NCI-H1436 (cell line): ENCODE measurements at regions not wholly inside any gene's neighbourhood (a gene's known extent, or its start where the extent isn't known, plus 50 kb on each side); places are given as distances from the start of the nearest gene placed in this dataset.

Experiments
- DNase-seq: peaks from one replicate; lab custom pipeline; 2025; lab: John Stamatoyannopoulos, UW

DNA sequence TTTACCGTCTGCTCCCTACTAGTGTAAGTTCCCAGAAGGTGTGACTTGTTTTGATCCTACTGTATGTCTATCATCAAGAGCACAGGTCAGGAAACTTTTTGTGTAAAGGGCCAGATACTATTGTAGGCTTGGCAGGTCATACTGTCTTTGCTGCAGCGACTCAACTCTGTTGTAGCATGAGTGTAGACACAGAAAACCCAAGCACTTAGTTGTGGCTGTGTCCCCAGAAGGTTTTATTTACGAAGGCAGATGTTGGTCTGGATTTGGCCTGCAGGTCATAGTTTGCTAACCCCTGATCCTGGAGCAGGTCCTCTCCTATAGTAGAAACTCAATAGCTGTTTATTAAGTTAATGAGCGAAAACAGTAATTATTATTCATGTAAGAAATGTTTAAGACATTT, 365.9 kb upstream of the B3GALT2 start:
- DNase-seq = no peak

DNA sequence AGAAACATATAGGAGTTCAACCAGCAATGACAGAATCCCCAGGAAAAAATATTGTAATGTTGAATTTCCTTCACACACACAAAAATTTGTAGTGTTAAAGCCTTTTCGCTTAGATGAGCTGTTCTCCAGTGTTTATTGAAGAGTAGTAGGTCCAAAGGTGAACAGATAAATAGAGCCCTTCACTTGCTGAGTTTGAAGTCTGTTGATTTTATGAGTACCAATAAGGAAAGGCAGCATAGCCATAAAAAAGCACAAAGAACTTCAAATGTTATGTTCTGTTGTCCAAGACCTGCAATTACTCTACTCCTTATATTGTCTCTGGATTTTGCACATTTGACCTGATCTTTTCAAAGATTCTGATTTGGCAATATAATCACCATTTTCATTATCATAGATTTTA, 362.7 kb upstream of the B3GALT2 start:
- no peak for DNase-seq

DNA sequence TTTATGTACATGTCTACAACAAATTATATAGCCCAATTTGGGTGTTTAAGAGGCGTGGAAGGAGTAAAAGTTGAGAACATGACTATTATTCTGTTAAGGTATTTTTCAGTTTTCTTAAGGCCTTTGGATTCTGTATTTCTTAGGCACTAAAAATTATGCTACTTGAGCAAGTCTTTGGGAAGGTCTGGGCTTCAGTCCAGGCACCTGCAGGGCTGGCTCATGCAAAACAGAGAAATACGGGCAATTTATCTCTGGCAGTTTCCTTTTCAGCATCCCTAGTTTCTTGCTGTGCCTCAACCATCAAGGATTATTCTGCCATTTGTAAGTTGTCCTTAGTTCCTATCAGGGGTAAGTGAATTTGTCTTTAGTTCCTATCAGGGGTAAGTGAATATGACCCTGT, 358.8 kb upstream of the B3GALT2 start:
- DNase-seq = no peak

DNA sequence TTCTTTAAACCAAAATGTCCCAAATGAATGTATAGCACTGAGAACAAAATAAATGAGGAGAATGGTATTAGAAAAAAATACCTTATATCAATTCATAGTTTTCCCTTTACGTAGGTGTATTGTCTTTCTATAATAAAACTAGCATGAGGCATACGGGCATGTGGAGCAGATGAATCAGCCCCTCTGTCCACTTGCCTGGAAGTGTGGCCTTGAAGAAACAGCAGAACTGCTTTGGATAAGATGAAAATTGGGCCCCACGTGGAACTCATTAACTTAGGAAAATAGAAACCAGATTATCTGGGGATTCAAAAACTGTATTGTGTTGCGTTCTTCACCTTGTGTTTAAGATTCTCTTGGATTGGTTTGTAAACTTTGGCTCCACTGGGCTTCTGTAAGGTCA, 356.8 kb upstream of the B3GALT2 start:
- no peak for DNase-seq

DNA sequence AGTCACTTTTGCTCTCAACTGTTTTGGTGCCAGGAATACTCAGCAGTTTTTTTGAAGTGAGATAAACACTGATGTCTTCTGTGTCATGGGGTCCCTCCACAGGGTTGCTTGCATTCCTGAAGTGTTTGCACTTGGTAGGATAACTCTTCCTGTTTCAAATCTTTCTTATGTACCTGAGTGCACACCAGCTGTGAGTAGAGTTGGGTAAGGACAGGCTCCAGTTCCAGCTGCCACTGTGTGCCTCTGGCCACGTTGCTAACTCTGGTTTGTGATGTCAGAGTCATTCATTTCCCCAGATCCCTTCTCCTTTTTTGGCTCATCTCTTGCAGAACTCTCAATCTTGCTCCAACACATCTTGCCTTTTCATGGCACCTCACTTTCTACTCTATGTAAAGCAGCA, 356.3 kb upstream of the B3GALT2 start:
- no peak for DNase-seq

DNA sequence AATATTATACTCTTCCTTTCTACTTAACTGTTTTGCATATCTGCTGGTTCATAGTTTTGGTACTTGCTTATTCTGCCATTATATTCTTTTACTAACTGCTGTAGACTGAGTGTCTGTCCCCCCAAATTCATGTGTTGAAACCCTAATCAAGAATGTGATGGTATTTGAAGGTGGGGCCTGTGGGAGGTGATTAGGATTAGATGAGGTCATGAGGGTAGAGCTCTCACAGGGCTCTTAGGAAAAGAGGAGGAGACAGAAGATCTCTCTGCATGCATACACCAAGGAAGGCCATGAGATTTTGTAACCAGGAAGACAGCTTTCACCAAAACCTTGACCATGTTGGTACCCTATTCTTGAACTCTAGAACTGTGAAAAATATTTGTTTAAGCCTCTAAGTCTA, 354.1 kb upstream of the B3GALT2 start:
- DNase-seq = no peak

DNA sequence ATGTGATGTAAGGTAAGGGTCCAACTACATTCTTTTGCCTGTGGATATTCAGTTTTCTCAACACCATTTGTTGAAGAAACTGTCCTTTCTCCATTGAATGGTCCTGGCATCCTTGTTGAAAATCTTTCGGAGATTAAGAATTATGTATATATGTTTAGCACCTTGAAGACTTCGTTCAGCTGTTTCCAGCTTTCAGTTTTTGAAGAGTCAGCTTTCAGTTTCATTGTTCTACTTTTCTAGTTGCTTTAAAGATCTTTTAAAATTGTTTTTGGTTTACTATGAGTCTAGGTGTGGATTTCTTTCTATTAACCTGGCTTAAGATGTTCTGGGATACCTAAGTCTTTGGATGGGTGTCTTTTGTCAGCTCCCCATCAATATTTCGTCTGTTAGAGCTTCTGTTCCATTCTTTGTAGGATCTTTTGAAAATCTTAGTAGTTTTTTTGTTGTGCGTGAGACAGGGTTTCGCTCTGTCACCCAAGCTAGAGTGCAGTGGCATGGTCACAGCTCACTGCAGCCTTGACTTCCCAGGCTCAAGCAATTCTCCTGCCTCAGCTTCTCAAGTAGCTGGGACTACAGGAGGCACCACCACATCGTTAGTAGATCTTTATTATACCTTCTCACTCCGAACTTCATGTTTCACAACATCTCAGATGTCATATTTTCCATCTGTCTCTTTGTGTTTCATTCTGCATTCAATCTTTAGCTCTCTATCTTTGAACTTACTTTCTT, 353.5 kb upstream of the B3GALT2 start:
- no peak for DNase-seq

DNA sequence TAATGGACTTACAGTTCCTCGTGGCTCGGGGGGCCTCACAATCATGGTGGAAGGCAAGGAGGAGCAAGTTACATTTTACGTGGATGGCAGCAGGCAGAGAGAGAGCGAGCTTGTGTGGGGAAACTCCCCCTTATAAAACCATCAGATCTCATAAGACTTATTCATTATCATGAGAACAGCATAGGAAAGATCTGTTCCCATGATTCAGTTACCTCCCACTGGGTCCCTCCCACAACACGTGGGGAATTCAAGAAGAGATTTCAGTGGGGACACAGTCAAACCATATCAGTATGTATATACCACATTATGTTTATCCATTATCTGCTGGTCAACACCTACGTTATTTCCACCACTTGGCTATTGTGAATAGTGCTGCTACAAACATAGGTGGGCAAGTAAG, 352.3 kb upstream of the B3GALT2 start:
- no peak for DNase-seq

DNA sequence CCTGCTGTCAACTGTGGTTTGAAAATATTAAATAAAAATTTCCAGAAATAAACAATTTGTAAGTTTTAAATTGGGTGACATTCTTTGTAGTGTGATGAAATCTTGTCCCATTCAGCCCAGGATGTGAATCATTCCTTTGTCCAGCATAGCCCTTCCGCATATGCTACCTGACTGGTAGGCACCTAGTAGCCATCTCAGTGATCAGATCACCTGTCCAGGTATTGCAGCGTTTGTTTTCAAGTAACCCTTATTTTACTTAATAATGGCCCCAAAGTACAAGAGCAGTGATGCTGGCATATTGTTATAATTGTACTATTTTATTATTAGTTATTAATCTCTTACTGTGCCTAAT, 351.6 kb upstream of the B3GALT2 start:
- DNase-seq = no peak

DNA sequence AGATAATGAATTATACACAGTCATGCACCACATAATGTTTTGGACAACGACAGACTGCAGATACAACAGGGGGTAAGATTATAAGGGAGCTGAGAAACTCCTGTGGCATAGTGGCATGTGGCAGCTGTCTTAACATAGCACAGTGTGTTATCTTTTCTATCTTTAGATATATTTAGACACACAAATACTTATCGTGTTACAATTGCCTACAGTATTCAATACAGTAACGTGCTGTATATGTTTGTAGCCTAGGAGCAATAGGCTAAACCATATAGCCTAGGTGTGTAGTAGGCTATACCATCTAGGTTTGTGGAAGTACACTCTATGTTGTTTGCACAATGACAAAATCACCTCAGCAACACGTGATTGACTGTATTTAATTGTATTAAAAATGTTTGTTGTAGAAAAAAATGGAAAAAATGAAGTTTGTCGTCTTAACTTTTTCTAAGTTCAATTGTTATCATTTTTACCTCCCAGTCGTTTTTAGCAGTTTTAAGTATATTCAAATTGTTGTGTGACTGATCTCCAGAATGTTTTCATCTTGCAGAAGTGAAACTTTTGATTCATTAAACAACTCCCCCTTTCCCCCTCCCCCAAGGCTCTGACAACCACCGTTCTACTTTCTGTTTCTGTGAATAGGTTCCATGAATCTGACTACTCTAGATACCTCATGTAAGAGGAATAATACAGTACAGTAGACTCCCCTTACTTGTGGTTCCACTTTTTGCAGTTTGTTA, 351.0 kb upstream of the B3GALT2 start:
- no peak for DNase-seq

DNA sequence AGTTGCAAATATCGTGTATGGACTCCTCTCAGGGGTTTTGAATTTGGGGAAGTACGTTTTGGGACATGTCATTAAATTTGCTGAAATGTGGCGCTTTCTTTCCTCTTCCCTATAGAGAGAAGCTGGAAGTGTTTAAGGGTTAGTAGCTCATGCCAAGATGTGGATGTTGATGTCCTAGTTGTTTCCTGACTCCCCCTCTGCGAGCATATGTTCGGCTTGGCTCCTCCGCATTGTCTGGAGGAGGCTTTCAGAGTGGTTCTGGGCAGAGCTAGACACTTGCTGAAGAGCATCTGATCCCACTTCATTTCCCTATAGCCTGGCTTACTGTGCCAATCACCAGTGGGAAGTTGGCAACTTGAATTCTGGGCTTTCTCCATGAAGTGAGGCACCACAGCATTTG, 347.4 kb upstream of the B3GALT2 start:
- no peak for DNase-seq

DNA sequence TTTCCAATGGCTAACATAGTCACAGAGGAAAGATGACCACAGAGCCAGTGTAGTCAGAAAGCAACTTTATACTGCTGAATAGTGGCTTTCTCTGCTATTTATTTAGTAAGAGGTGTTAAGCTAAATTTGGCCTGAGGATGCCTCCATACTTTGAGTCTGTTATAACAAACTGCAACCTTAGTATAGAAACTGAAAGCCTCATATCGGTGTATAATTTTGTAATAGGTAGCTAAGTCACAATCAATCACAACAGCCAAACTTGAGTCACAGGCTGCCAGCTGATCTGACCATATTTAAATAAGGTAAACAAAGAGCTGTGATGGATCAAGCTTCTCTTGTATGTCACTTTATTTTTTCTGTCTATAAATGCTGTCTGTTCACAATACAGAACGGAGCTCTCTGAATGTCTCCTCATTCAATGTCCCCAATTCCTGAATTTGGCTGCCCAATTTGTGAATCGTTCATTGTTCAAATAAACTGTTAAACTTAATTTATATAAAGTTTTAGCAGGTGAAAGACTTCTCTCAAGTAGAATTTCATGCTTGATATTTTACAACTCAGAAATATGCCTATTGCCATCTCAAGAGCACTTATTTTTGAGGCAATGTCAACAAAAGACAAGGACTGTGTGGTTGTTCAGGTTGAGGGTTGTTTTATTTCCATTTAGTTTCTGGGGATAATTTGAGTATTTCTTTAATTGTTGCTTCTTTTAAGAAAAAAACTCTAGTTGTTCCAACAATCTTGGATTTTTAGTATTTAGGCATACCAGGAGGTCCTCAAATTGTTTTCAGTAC, 339.7 kb upstream of the B3GALT2 start:
- no peak for DNase-seq

DNA sequence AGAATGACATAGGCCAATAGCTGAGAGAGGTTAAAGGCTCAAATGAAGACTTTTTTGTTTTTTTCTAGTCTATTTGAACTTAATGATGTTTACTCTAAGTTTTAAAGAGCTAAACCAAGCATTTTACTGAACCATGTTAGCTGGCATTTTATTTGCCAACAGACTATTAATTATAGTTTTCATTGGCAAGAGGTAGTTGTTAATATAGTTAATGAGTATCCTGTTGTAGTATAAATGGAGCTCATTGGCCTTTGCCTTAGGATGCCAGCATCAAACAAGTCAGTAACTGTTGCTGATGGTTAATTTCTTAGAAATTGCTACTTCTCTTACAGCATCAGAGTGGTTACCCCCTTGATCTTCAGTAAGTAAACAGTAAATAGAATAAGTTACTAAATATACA, 339.0 kb upstream of the B3GALT2 start:
- no peak for DNase-seq

DNA sequence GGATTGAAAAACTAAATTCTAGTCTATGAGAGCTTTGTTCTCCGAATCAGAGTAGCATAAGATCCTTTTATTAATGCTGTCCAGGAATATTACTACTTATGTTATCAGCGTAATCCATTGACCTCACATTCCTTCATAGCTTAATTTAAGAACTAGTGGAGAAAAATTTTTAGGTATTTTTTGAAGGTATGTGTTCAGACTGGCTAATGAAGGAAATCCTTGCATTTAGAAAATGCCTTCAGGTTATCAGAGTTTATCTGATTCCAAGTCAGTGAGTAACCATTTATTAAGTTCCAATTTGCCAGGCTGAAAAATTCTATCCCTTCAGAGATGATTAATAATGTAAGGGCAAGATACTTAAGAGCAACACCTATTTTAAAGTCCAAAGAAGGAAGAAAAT, 338.2 kb upstream of the B3GALT2 start:
- DNase-seq = no peak

DNA sequence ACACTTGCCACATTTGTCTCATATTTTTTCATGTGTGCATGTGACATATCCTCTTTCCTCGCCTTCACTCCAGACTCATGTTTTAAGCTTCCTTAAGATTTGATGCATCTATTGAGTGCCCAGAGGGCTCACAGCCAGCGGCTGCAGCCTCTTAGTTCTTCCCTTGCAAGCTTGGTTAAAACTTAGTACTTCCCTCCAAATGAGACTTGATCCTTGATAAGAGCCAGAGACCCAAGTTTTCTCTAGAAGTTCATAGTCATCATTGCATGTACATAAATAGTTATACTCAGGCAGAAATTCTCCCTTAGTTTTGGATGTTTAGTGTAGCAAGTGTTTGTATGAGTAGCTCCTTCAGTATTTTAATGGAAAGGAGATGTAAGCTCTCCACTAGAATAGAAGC, 337.6 kb upstream of the B3GALT2 start:
- no peak for DNase-seq

DNA sequence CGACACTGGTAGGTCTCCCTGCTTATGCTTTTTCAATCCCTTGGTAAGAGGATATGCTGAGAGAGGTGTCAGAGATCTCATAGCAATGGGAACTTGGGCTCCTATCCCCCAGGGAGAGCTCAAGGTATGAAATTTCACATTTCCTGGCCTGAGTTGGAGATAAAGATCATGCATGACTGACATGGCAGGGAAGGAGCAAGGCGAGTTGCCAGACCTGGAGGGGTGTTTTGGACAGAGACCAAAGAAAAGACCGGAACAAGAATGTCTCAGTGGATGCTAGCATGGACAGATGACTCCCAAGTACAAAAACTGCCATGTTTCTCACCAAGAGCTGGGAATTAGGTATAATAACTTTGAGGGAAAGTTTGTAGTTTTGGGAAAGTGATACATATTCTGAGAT, 334.1 kb upstream of the B3GALT2 start:
- DNase-seq = no peak

DNA sequence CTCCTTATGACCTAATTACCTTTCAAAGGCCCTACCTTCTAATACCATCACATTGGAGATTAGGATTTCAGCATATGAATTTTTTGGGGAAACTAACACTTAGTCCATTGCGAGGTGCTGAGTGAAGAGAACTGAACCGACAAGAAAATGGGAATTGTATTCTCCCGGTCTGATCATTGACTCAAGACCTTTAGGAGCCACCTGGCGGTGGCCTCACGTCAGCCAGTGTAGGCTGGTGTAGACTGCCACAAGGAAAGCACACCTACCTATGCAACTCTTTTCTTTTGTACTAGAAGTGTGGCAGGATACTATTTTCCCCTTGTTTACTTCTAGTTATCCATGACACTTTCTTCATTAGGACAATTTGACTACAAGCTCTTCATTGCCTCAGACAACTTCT, 333.5 kb upstream of the B3GALT2 start:
- DNase-seq = no peak

DNA sequence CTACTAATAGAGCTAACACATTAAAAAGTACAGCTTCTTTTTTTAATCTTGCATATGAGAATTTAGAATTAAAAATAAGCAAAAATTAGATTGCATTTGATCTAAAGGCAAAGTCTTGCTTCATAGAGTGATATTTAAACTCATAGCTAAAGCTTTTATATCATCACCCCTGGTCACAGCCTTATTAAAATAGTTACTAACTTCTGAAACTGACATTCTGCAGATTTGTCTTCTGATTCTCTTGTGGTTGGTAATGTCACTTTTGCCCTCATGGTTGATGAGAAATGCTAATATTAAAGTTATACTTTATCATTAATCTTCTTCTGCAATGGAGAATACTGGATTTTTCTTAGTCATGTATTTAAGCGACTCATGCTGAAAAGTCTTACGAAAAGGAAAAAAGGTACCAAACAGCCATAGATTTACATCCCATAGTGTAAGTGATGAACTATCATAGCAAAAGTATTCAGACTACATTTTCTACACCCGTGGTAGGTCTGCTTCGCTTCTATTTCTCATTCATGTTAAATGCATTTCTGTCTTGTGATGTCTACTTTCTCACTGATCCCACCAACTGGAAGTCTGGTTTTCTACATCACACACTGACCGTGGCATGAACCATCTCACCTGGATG, 330.5 kb upstream of the B3GALT2 start:
- no peak for DNase-seq

DNA sequence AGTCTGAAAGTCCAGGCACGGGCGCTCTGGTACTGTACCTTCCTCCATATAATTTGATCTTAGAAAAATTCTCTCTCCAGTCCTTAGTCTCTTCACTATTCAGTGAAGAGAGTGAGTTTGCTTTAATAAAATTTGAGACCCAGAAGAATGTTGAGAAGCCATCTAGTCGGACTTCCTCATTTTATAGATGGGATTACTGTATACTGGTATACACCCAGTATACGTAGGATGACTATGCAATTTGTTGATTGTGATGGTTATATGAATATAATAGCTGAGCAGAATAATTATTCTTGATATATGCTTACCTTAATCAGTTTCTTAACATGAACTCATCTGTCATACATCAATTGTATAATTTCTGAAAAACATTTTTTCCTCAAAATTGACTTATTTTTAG, 328.0 kb upstream of the B3GALT2 start:
- no peak for DNase-seq

DNA sequence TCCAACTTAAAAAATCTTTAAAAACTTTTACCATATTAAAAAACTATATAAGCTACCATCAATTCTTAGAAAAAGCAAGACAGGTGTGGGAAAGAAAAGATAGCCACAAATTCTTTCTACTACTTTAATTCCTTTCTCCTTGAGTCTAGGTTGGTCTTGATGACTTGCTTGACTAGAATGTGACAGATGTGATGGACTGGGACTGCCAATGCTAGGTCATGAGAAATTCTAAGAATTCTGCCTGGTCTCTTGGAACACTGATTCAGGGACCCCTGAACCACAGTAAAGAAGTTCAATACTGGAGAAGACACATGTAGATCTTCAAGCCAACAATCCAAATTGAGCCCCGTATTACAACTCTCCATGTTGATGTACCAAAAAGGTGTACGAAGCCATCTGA, 326.6 kb upstream of the B3GALT2 start:
- no peak for DNase-seq

DNA sequence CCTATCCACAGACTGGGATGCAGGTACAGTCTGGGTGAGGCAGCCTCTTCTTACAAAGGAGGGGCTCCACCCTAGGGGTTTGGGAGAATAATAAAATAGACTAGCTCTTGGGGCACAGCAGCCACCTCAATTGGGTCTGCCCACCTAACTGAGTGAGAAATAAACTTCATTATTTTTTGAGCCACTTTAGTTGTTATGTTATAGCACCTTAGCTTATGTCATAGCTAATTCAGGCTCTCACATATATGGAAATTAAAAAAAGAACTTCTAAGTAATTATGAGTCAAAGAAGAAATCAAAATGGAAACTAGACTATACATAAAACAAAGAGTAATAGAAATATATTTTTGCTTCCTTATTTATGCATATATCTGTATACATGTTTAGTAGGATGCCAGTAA, 318.5 kb upstream of the B3GALT2 start:
- DNase-seq = no peak

DNA sequence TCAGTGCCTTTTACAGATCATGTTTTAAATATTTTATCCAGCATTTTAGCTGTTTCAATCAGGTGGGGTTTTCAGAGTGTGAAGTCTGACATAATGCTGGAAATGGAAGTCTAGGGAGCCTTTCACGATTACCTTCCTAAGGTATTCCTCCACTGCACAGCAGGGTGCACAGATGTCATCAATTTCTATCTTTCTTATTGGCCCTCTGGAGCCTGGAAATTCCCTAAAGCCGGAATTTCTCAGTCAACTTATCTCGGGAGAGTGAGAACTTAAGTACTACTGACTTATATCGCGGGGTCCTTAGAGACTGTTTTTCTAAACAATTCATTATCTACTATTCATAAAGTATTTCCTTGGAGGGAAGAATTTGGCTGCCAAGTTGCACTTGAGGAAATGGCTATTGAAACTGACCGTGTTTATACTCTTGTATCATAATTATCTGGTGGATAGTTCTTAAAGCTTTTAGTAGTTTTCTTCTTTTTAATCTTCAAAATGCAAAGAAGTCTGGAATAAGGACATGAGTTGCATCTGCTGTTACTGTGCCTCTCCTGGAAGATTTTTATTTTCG, 311.8 kb upstream of the B3GALT2 start:
- no peak for DNase-seq
